Omental fat pad (tissue), 3 donors: ENCODE measurements at regions not wholly inside any gene's neighbourhood (a gene's known extent, or its start where the extent isn't known, plus 50 kb on each side); places are given as distances from the start of the nearest gene placed in this dataset.

ENCODE experiments used
- ATAC-seq: fragments of 150-250 bp; one replicate; pipeline ENCODE4 v1.9.1; 2016; ENCODE audit warnings: mild to moderate bottlenecking, moderate library complexity; ENCODE audit not compliant: low FRiP score
- DNase-seq: peaks from one replicate; pipeline ENCODE4 v3.0.0-alpha.2; 2019; ENCODE audit warnings: low spot score
- TF ChIP-seq, protein P1 (sequence below), 3 donors: fragments of 450-650 bp; IDR thresholded peaks; one replicate each; pipeline ENCODE4 v1.5.1; 2016 to 2017; ENCODE audit warnings: antibody characterized with exemption in 3 of 3, mild to moderate bottlenecking in 3 of 3, moderate library complexity in 2 of 3

DNA sequence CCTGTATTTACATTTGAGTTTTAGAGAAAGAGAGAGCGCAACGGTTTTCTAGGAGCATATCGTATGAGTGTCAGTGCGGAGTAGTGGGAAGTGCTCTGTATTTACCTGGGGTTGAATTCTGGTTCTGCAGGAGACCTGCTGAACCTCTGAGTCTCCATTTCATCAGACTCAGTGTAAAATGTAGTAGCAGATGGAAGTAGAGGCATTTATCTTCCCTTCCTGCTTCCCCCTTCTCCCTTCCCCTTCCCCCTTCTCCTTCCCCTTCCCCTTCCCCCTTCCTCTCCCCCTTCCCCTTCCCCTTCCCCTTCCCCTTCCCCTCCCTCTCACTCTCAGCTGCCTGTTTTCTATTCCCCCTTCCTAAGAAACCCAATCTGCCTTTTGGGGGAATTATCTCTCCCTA, 426.9 kb downstream of the NPIPA7 start:
- no peak for ATAC-seq
- DNase-seq: no peak
- TF ChIP-seq, protein P1, sequence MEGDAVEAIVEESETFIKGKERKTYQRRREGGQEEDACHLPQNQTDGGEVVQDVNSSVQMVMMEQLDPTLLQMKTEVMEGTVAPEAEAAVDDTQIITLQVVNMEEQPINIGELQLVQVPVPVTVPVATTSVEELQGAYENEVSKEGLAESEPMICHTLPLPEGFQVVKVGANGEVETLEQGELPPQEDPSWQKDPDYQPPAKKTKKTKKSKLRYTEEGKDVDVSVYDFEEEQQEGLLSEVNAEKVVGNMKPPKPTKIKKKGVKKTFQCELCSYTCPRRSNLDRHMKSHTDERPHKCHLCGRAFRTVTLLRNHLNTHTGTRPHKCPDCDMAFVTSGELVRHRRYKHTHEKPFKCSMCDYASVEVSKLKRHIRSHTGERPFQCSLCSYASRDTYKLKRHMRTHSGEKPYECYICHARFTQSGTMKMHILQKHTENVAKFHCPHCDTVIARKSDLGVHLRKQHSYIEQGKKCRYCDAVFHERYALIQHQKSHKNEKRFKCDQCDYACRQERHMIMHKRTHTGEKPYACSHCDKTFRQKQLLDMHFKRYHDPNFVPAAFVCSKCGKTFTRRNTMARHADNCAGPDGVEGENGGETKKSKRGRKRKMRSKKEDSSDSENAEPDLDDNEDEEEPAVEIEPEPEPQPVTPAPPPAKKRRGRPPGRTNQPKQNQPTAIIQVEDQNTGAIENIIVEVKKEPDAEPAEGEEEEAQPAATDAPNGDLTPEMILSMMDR (IDR thresholded peaks at IDR 0.05): no peak

DNA sequence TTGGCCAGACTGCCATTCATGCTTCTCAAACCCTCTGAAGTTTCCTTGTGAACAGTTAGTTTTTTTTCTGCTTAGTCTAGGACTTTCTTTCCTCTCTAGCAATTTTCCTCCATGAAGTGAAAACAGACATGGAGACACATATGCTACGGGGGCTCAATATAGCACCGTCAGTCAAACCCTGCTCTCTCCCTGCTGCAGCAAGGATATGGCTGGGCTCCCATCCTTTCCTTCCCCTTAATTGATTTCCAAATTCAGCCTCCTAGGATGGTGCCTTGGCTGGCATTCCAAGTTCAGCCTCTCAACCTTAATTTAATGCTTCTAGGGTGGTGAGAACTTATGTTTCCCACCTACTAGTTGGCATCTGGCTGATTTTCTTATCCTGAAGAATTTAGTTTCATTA, 436.7 kb downstream of the NPIPA7 start:
- DNase-seq (no peak), ATAC-seq (no peak)
- TF ChIP-seq, protein P1 (IDR thresholded peaks at IDR 0.05): no peak

DNA sequence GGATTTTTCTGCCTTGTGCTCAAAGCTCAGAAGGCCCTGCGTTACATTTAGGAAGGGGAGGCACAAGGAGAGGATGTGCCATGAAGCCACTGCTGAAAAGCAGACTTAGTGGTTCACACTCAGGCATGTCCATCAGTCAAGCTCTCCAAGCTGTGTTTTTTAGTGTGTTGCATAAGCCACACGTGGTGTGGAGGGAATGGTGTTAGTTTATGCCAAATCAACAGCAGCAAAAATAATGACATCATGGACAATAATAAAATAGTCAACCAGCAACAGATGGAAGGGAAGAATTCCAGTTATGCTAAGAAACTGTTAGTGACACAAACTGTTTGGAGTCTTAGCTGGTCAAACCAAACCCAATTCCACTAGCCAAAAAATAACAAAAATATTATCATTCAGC, 438.3 kb downstream of the NPIPA7 start:
- no peak for ATAC-seq
- no peak for DNase-seq
- TF ChIP-seq, protein P1 (IDR thresholded peaks at IDR 0.05): no peak

DNA sequence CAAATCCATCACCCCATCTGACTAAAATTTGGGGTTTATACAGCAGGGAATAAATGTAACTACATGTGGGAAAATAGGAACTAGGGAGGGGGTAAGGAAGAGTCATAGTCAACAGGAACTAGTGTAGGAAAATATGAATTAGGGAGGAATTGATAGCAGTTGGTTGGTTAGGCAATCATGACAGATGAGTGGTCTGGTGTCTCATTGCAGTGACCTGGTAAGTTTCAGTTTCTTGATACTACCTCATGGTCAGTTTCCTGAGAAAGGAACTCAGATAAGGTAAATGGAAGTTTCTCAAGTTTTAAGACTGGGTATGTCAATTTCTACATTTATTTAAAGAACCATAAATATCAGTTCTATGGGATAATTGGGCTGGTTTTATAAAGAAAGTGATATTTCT, 442.3 kb downstream of the NPIPA7 start:
- no peak for ATAC-seq
- no peak for DNase-seq
- TF ChIP-seq, protein P1 (IDR thresholded peaks at IDR 0.05): no peak

DNA sequence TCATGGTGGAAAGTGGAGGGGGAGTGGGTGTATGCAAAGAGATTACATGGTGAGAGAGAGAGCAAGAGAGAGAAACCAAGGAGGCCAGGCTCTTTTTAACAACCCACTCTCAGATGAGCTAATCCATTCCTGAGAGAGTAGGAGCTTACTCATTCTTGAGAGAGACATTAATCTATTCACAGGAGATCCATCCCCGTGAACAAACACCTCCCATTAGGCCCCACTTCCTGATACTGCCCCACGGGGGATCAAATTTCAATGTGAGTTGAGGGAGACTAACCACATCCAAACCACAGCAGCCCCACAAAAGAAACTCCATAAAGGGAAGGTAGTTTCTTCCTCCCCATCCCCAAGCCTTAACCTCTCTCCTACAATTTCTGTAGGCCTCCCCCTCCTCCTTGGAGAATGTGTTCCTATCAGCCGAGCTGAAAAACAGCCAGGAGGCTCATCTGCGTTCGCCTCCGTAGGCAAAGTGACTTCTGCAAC, 450.0 kb downstream of the NPIPA7 start:
- DNase-seq (no peak), ATAC-seq (peak; percentile 83)
- TF ChIP-seq, protein P1 (IDR thresholded peaks at IDR 0.05): no peak

DNA sequence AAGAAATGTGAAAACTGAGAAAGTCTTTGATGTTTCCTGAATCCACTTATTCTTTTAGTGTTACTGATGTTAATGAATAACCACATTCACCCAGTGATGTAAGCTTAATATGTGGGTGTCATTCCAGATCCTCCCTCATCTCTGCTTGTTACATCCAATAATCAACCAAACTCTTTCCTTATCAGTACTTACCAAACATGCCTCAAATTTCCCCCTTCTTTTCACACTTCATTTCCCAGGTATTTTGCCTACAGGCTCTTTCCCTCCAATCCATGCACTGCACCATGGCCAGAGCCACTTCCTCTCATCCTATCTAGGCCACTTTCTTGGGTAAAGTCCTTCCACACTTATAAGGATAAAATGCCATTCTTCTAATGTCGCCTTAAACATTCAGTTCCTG, 451.5 kb downstream of the NPIPA7 start:
- DNase-seq (no peak), ATAC-seq (no peak)
- TF ChIP-seq, protein P1 (IDR thresholded peaks at IDR 0.05): no peak

DNA sequence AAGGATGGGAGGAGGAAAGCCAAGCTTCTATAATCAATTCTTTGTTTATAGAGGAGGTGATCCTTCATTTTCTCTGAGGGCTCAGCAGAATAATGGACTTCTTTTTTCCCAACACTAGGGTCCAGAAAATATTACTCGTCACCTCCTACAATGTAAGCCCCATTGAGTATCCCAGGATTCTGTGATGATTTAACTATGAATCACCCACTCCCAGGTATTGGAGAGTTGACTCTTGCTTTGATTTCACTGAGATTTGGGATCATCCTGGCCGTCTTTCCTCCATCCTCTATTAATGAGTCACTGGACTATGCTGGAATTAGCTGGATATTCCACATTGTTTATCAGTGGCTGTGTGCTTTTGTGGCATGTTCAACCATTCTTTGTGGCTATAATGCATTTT, 452.0 kb downstream of the NPIPA7 start:
- no peak for ATAC-seq
- TF ChIP-seq, protein P1 (IDR thresholded peaks at IDR 0.05): no peak
- no peak for DNase-seq
